HG03571 (cell line): ENCODE measurements at regions not wholly inside any gene's neighbourhood (a gene's known extent, or its start where the extent isn't known, plus 50 kb on each side); places are given as distances from the start of the nearest gene placed in this dataset.

Source experiments
- ATAC-seq: cut with Tn5 transposase; IDR thresholded peaks from one replicate; pipeline ENCODE4 v1.9.1; 2021; ENCODE audit not compliant: unreplicated experiment

- no peak for ATAC-seq
These were observed 208.6 kb upstream of the CIBAR2 start for GRCh38 chr16:85320677-85321385.

DNA sequence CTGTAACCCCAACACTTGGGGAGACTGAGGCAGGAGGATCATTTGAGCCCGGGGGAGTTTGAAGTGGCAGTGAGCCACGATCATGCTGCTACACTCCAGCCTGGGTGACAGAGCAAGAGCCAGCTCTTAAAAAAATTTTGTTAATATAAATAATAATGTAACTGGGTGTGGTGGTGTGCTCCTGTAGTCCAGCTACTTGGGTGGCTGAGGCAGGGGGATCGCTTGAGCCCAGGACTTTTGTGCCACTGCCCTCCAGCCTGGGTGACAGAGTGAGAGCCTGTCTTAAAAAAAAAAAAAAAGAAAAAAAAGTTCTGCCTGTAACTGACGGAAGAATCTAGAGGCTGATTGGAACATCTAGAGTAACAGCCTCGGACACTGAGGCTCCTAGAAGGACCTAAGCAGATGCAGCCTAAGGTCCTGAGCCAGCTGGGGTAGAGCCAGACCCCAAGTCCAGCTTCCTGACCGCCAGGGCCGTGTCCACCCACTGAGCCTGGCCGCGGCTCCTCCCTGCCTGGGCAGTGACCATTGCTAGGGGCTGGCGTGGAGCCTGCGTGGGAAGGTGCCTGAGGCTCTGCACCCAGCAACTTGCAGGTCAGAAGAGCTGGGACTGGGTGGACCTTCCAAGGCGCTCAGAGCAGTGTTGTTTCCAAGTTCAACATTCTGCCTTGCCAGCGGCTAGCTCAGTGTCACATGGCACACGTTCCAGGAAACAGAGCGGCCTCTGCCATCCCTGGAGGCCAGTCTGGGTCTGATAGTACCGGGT is 209.4 kb upstream of the CIBAR2 start:
- no peak for ATAC-seq

GRCh38 chr16:85323230-85323960 is 211.1 kb upstream of the CIBAR2 start:
- ATAC-seq = no peak

GRCh38 chr16:85323961-85324253 is 211.6 kb upstream of the CIBAR2 start:
- no peak for ATAC-seq

DNA sequence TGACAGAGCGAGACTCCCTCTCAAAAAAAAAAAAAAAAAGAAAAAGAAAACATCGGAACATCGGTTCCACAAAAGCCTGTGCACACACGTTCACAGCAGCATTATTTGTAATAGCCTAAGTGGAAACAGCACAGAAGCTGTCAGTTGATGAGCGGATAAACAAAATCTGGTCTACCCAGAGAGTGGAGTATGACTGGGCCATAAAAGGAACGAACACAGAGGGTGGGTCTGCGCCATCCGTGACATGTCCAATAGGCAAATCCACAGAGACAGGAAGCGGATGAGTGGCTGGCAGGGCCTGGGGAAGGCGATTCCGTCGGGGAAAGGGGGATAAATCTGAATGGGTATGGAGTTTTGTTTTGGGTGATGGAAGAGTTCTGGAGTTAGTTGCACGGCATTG is 212.2 kb upstream of the CIBAR2 start:
- ATAC-seq = no peak

- no peak for ATAC-seq
These were observed 214.0 kb upstream of the CIBAR2 start for GRCh38 chr16:85326113-85326793.

DNA sequence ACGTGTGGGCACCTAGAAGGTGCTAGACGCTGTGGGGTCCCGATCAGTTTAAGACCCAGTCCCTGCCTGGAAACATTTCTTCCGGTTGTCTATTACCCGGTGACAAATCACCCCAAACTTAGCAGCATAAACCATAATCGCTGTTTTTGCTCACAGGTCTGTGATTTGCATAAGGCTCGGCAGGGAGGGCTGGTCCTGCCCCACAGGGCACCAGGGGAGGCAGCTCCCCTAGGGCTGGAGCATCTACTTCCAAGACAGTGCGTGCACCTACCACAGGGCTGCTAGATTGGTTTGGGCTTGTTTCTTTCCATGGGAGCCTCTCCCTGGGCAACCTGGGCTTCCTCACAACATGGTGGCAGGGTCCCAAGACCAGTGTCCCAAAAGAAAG is 214.5 kb upstream of the CIBAR2 start:
- ATAC-seq = no peak

DNA sequence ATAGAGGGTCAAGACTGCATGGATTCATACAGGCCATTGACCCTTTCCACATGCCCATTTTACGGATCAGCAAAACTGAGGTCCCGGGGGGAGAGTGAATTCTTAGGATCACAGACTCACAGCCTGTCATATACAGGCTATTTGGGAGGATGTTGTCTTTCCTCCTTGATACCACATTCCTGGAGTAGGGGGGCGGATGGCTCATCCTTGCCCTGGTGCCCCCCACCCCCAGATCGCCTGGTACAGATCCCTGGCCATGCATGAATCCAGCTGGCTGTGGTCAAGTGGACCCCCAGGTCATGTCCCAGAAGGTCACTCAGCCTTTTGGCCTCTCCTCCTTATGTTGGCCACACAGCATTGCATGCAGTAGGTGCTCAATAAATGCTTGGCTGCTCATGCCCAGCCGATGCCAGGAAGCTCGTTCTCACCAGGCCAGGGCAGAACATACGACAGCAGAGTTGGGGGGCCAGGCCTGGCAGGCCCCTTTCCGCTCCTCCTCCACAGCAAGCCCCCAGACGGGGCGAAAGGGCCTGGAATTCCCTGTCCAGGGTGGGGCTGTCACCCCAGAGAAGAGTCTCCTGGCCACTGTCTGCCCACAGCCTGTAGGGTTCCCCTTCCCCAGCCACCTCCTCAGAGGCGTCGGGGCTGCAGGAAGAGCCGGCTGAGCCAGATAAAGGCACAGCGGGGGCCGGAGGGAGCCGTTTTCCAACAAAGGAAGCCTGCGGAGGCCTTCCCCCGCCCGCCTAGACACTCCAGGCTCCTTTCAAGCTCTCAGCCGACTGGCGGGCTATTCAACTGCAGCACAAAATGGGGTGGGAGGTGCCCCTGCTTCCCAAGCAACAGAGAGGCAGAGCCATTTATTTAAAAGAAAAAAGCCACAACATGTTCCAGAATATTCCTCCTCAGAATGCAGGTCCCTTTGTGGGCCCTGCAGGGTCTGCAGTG is 215.7 kb upstream of the CIBAR2 start:
- no peak for ATAC-seq

- no peak for ATAC-seq
These were observed 216.4 kb upstream of the CIBAR2 start for GRCh38 chr16:85328676-85329058.

- ATAC-seq = no peak
These were observed 217.0 kb upstream of the CIBAR2 start for GRCh38 chr16:85329059-85329812.

- no peak for ATAC-seq
These were observed 217.9 kb upstream of the CIBAR2 start for GRCh38 chr16:85330006-85330693.

GRCh38 chr16:85330694-85331188 is 218.5 kb upstream of the CIBAR2 start:
- ATAC-seq = no peak

- ATAC-seq = no peak
These were observed 219.4 kb upstream of the CIBAR2 start for GRCh38 chr16:85331688-85332087.

- ATAC-seq = no peak
These were observed 219.9 kb upstream of the CIBAR2 start for GRCh38 chr16:85332175-85332574.

- no peak for ATAC-seq
These were observed 221.1 kb upstream of the CIBAR2 start for GRCh38 chr16:85333337-85333736.

DNA sequence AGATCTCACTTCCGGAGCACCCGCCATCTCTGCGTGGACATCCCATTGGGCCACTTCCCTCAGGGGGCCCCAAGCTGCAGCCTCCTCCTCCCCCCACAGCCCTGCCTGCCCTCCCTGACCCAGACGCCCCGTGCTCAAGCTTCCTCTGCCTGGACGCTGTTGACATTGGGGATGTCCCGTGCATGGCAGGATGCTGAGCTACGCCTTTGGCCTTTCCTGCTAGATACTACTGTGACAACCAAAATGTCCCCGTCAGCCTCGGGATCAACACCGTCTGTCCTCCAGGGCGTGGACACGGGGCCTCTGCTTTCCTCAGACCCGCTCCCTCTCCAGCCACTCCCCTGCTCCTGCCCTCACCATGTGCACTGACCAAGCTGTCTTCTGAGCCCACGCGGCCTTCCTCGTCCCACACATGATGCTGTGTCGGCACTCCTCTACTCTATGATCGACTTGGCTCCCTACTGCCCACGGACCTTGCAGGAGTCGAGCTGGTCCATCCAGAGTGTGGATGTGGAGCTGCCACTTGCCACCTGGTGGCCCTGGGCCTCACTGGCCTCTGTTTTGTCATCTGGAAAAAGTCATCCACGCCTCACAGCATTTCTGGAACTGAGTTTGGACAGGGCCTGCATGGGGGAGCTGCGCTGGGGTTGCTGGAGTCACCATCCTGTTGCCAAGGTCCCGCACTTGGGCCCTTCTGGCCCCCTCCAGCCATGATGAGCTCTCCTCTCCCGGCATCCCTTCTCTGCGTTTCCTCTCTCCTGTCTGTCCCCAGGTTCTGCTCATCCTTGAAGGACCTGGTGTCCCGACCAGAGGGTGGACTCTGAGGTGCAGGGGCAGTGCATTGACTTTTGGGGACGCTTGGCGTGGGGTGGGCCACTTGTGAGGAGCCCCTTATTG is 221.7 kb upstream of the CIBAR2 start:
- ATAC-seq = no peak

DNA sequence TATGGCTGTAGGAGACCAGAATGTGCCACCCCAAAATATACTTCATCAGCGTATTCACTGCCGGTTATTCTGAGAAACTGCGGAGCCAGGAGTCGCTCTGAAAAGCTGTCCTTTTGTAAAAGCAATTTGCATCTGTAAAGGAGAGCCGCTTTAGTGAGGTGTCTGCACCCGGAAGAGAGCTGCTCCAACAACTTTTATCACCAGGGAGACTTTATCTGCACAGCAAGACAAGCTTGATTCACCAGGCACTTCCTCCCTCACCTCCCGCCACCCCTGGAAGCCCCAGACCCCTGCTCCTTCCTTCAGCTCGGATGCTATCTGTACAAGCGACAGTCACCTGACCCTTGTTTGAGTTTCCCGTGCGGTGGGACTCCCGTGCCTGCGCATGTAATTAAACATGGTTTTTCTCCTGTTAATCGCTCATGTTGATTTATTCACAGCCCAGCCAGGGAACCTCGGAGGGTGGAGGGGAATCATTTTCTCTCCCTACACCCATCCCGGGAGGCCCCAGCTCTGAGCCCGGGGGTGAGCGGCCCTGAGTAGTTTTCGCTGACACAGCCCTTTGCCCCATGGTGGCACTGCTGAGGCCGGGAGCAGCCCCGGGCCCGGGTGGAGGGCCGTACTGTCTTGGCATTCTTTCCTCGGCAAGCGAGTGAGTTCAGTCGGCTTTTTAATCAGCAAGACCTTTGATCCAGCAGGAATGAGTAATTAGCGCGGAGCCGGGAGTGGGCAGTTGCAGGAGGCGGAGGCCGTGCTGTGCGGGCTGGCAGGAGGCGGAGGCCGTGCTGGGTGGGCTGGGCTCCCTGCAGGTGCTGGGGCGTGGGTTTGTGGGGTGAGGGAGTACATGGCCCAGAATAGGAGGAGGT is 222.7 kb upstream of the CIBAR2 start:
- no peak for ATAC-seq
